Right lobe of liver (tissue), 4 donors: ENCODE measurements at regions not wholly inside any gene's neighbourhood (a gene's known extent, or its start where the extent isn't known, plus 50 kb on each side); places are given as distances from the start of the nearest gene placed in this dataset.

ENCODE experiments used
- CTCF ChIP-seq, 4 donors: fragments of 200-600 bp in 3 of 4; fragments of 450-650 bp in 1 of 4; IDR thresholded peaks; one replicate each; pipeline versions ENCODE4 v1.5.1 to v1.8.0; 2016 to 2022; ENCODE audit warnings: antibody characterized with exemption in 4 of 4, mild to moderate bottlenecking in 2 of 4
- POLR2A ChIP-seq: fragments of 450-650 bp; IDR thresholded peaks from one replicate; pipeline ENCODE4 v1.6.1; 2017; ENCODE audit warnings: antibody characterized with exemption, mild to moderate bottlenecking
- donor health status: DM: no; HTN: no; CAD: no.
- donor health status: DM: no; HTN: no; CAD: no.
- donor health status: DM: no; HTN: yes; CAD: no.

GRCh38 chr1:238833919-238834318 lies 552.4 kb upstream of the CHRM3 start:
- TF ChIP-seq POLR2A, result no peak
- TF ChIP-seq CTCF (IDR thresholded peaks at IDR 0.05), result no peak
